ENCODE measurements at regions not wholly inside any gene's neighbourhood (a gene's known extent, or its start where the extent isn't known, plus 50 kb on each side); places are given as distances from the start of the nearest gene placed in this dataset.

- no peaks in the 10 kb centered on the region for H3K36me3 ChIP-seq
- H3K4me1 ChIP-seq, result no peaks in the 10 kb centered on the region
- H3K27me3 ChIP-seq, result no peaks in the 10 kb centered on the region
- TF ChIP-seq POLR2A (IDR thresholded peaks at IDR 0.05) (no peak), POLR2AphosphoS5 (IDR thresholded peaks at IDR 0.05) (no peak), EP300 (IDR thresholded peaks at IDR 0.05) (no peak), CTCF (IDR thresholded peaks at IDR 0.05) (no peak)
- no peaks in the 10 kb centered on the region for H3K9me3 ChIP-seq
- no peak overlapping the region for H3K4me3 ChIP-seq
- 21 to 45% (median 28%) methylated on average over 2 of the region's 2 CpGs for WGBS, 5 donors
- intact Hi-C loops (cut with DNase I; ENCODE audit: low total_unique reads), result no loop called here
- H3K27ac ChIP-seq, result no peak overlapping the region
- no peak for DNase-seq
Observed at GRCh38 chr3:115347737-115348136, 200.6 kb upstream of the ZBTB20 start.

- H3K4me1 ChIP-seq, result no peaks in the 10 kb centered on the region
- WGBS, 5 donors, result 63 to 75% (median 68%) methylated on average over 3 of the region's 3 CpGs
- H3K27me3 ChIP-seq, result no peaks in the 10 kb centered on the region
- H3K4me3 ChIP-seq, result no peak overlapping the region
- intact Hi-C loops (cut with DNase I; ENCODE audit: low total_unique reads), result no loop called here
- no peaks in the 10 kb centered on the region for H3K36me3 ChIP-seq
- DNase-seq, result no peak
- TF ChIP-seq POLR2A (IDR thresholded peaks at IDR 0.05) (no peak), POLR2AphosphoS5 (IDR thresholded peaks at IDR 0.05) (no peak), EP300 (IDR thresholded peaks at IDR 0.05) (no peak), CTCF (IDR thresholded peaks at IDR 0.05) (no peak)
- H3K27ac ChIP-seq, result no peak overlapping the region
- no peaks in the 10 kb centered on the region for H3K9me3 ChIP-seq
Observed at GRCh38 chr3:115348412-115348811, 201.3 kb upstream of the ZBTB20 start.

GRCh38 chr3:115348951-115349745 is 202.1 kb upstream of the ZBTB20 start:
- TF ChIP-seq POLR2A (IDR thresholded peaks at IDR 0.05), result no peak
- TF ChIP-seq CTCF (IDR thresholded peaks at IDR 0.05), result no peak
- TF ChIP-seq POLR2AphosphoS5 (IDR thresholded peaks at IDR 0.05), result no peak
- TF ChIP-seq EP300 (IDR thresholded peaks at IDR 0.05), result no peak
- Histone ChIP-seq H3K36me3 (no peaks in the 10 kb centered on the region), H3K27me3 (no peaks in the 10 kb centered on the region), H3K4me3 (no peak overlapping the region), H3K27ac (no peak overlapping the region), H3K9me3 (no peaks in the 10 kb centered on the region), H3K4me1 (no peaks in the 10 kb centered on the region)
- intact Hi-C loops (cut with DNase I; ENCODE audit: low total_unique reads), result no loop called here
- DNase-seq, result no peak
- 80 to 83% (median 82%) methylated on average over 4 of the region's 4 CpGs for WGBS, 5 donors

GRCh38 chr3:115350606-115351005 is 203.5 kb upstream of the ZBTB20 start:
- no peak for TF ChIP-seq EP300 (IDR thresholded peaks at IDR 0.05)
- no peak for TF ChIP-seq CTCF (IDR thresholded peaks at IDR 0.05)
- no peak for TF ChIP-seq POLR2A (IDR thresholded peaks at IDR 0.05)
- no peak for TF ChIP-seq POLR2AphosphoS5 (IDR thresholded peaks at IDR 0.05)
- Histone ChIP-seq H3K36me3 (no peaks in the 10 kb centered on the region), H3K27ac (no peak overlapping the region), H3K4me1 (no peaks in the 10 kb centered on the region), H3K4me3 (no peak overlapping the region), H3K9me3 (no peaks in the 10 kb centered on the region), H3K27me3 (no peaks in the 10 kb centered on the region)
- WGBS, 5 donors, result 68 to 79% (median 77%) methylated on average over 3 of the region's 3 CpGs
- DNase-seq, result peak in 1 of 2 donors; percentile 10
- intact Hi-C loops (cut with DNase I; ENCODE audit: low total_unique reads), result no loop called here

Data from stomach (tissue), 8 donors.